SU-DHL-6 (cell line): ENCODE measurements at regions not wholly inside any gene's neighbourhood (a gene's known extent, or its start where the extent isn't known, plus 50 kb on each side); places are given as distances from the start of the nearest gene placed in this dataset.

Experiments
- EZH2phosphoT487 ChIP-seq: fragments of 200-600 bp; sonication (generic), shearing (Covaris generic); conservative IDR thresholded peaks from 2 replicates; pipeline ENCODE4 v1.6.1; 2018; ENCODE audit warnings: mild to moderate bottlenecking, antibody characterized with exemption, low read length, moderate library complexity, mixed read lengths
- TF ChIP-seq, protein P1 (sequence below): fragments of 200-600 bp; sonication (generic); IDR thresholded peaks from one replicate; pipeline ENCODE4 v1.5.1; 2017; ENCODE audit warnings: antibody characterized with exemption, mild to moderate bottlenecking, low read length, moderate library complexity; ENCODE audit not compliant: insufficient read depth, poor library complexity, severe bottlenecking

DNA sequence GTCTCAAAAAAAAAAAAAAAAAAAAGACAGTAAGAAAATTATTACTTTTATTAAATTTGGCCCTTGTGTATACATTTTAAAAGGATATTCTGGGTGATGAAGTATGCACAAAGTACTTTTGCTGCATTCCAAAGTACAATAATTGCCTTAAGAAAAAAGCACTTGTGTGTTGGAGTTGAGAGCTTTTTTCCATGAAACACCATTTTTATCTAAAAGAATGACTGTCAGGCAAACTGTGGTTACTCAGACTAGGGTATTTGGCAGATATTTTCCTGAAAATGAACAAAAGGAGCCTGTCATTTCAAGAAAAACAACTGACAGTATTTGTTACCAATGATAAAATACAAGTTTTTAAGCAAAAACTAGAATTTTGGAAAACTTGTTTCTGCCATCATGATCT is 84.3 kb upstream of the PTPN3 start:
- TF ChIP-seq, protein P1, sequence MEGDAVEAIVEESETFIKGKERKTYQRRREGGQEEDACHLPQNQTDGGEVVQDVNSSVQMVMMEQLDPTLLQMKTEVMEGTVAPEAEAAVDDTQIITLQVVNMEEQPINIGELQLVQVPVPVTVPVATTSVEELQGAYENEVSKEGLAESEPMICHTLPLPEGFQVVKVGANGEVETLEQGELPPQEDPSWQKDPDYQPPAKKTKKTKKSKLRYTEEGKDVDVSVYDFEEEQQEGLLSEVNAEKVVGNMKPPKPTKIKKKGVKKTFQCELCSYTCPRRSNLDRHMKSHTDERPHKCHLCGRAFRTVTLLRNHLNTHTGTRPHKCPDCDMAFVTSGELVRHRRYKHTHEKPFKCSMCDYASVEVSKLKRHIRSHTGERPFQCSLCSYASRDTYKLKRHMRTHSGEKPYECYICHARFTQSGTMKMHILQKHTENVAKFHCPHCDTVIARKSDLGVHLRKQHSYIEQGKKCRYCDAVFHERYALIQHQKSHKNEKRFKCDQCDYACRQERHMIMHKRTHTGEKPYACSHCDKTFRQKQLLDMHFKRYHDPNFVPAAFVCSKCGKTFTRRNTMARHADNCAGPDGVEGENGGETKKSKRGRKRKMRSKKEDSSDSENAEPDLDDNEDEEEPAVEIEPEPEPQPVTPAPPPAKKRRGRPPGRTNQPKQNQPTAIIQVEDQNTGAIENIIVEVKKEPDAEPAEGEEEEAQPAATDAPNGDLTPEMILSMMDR = no peak
- no peak for TF ChIP-seq EZH2phosphoT487
